Effector memory CD4-positive, alpha-beta T cell (primary cell): ENCODE measurements at regions not wholly inside any gene's neighbourhood (a gene's known extent, or its start where the extent isn't known, plus 50 kb on each side); places are given as distances from the start of the nearest gene placed in this dataset.
"Not testable (repeated sequence)": the region's sequence is repeated elsewhere in the genome, so short reads cannot be mapped to it uniquely, and the experiment has no call there.

Experiments
- DNase-seq, 3 donors: peaks; one replicate each; pipeline ENCODE4 v3.0.0-alpha.2; 2020
- H3K27ac ChIP-seq: 2 replicates; pipeline ENCODE4 v1.7.0; 2013; ENCODE audit warnings: mild to moderate bottlenecking, low read length, moderate library complexity; ENCODE audit not compliant: insufficient read depth, poor library complexity, severe bottlenecking
- H3K27me3 ChIP-seq: replicated peaks from 2 replicates; pipeline ENCODE4 v1.7.0; 2013; ENCODE audit warnings: mild to moderate bottlenecking, low read length; ENCODE audit not compliant: insufficient read depth, control insufficient read depth, poor library complexity, severe bottlenecking
- H3K36me3 ChIP-seq: 2 replicates; pipeline ENCODE4 v1.7.0; 2013; ENCODE audit warnings: mild to moderate bottlenecking, low read length, moderate library complexity; ENCODE audit not compliant: control insufficient read depth, insufficient read depth
- H3K4me1 ChIP-seq: 2 replicates; pipeline ENCODE4 v1.7.0; 2013; ENCODE audit warnings: low read length, mild to moderate bottlenecking; ENCODE audit not compliant: control insufficient read depth, insufficient read depth, poor library complexity, severe bottlenecking
- H3K4me3 ChIP-seq: 2 replicates; pipeline ENCODE4 v1.7.0; 2013; ENCODE audit warnings: low read length, low read depth, mild to moderate bottlenecking; ENCODE audit not compliant: insufficient read depth, poor library complexity, severe bottlenecking
- H3K9me3 ChIP-seq: 2 replicates; pipeline ENCODE4 v1.7.0; 2013; ENCODE audit warnings: mild to moderate bottlenecking, low read length, moderate library complexity; ENCODE audit not compliant: control insufficient read depth

GRCh38 chr14:30445011-30445793, 113.8 kb upstream of the G2E3 start:
- Histone ChIP-seq H3K36me3 (no peaks in the 10 kb centered on the region), H3K27ac (no peak overlapping the region), H3K9me3 (no peaks in the 10 kb centered on the region), H3K4me1 (no peaks in the 10 kb centered on the region), H3K4me3 (no peak overlapping the region), H3K27me3 (no peaks in the 10 kb centered on the region)
- no peak for DNase-seq

- H3K27ac ChIP-seq = no peak overlapping the region
- DNase-seq = no peak
- H3K27me3 ChIP-seq = no peaks in the 10 kb centered on the region
- H3K4me1 ChIP-seq = no peaks in the 10 kb centered on the region
- H3K4me3 ChIP-seq = no peak overlapping the region
- H3K36me3 ChIP-seq = no peaks in the 10 kb centered on the region
- no peaks in the 10 kb centered on the region for H3K9me3 ChIP-seq
These were observed 113.1 kb upstream of the G2E3 start for GRCh38 chr14:30445852-30446251.

GRCh38 chr14:30450631-30451545, 108.1 kb upstream of the G2E3 start:
- no peak overlapping the region for H3K27ac ChIP-seq
- no peaks in the 10 kb centered on the region for H3K36me3 ChIP-seq
- H3K4me1 ChIP-seq = no peaks in the 10 kb centered on the region

GRCh38 chr14:30456296-30456695, 102.7 kb upstream of the G2E3 start:
- no peak for DNase-seq
- H3K4me1 ChIP-seq = no peaks in the 10 kb centered on the region

More at GRCh38 chr14:30450631-30451545, 108.1 kb upstream of the G2E3 start:
- DNase-seq = no peak
- Histone ChIP-seq H3K4me3 (no peak overlapping the region), H3K9me3 (no peaks in the 10 kb centered on the region), H3K27me3 (no peaks in the 10 kb centered on the region)

GRCh38 chr14:30462358-30462757, 96.6 kb upstream of the G2E3 start:
- no peaks in the 10 kb centered on the region for H3K4me1 ChIP-seq
- no peaks in the 10 kb centered on the region for H3K27me3 ChIP-seq
- H3K9me3 ChIP-seq = no peaks in the 10 kb centered on the region
- no peaks in the 10 kb centered on the region for H3K36me3 ChIP-seq
- no peak for DNase-seq
- no peak overlapping the region for H3K4me3 ChIP-seq
- no peak overlapping the region for H3K27ac ChIP-seq

More at GRCh38 chr14:30456296-30456695, 102.7 kb upstream of the G2E3 start:
- H3K9me3 ChIP-seq = no peaks in the 10 kb centered on the region
- H3K36me3 ChIP-seq = no peaks in the 10 kb centered on the region
- H3K27ac ChIP-seq = no peak overlapping the region
- H3K27me3 ChIP-seq = no peaks in the 10 kb centered on the region
- H3K4me3 ChIP-seq = no peak overlapping the region

- Histone ChIP-seq H3K9me3 (no peaks in the 10 kb centered on the region), H3K27ac (no peak overlapping the region), H3K27me3 (no peaks in the 10 kb centered on the region), H3K36me3 (no peaks in the 10 kb centered on the region), H3K4me1 (no peaks in the 10 kb centered on the region), H3K4me3 (no peak overlapping the region)
- DNase-seq = no peak
These were observed 94.5 kb upstream of the G2E3 start for GRCh38 chr14:30464481-30464880.

GRCh38 chr14:30468354-30468753, 90.6 kb upstream of the G2E3 start:
- DNase-seq = no peak
- Histone ChIP-seq H3K27me3 (no peaks in the 10 kb centered on the region), H3K4me1 (no peaks in the 10 kb centered on the region), H3K4me3 (no peak overlapping the region), H3K36me3 (no peaks in the 10 kb centered on the region), H3K27ac (no peak overlapping the region), H3K9me3 (no peaks in the 10 kb centered on the region)

GRCh38 chr14:30471980-30472379, 87.0 kb upstream of the G2E3 start:
- no peak for DNase-seq

GRCh38 chr14:30473846-30474696, 84.9 kb upstream of the G2E3 start:
- DNase-seq, H3K27me3 ChIP-seq, H3K36me3 ChIP-seq, H3K9me3 ChIP-seq, H3K4me1 ChIP-seq, H3K4me3 ChIP-seq, H3K27ac ChIP-seq: not testable (repeated sequence)

More at GRCh38 chr14:30471980-30472379, 87.0 kb upstream of the G2E3 start:
- H3K36me3 ChIP-seq = no peaks in the 10 kb centered on the region
- no peaks in the 10 kb centered on the region for H3K4me1 ChIP-seq
- H3K27ac ChIP-seq = no peak overlapping the region
- no peak overlapping the region for H3K4me3 ChIP-seq
- H3K27me3 ChIP-seq = no peaks in the 10 kb centered on the region
- no peaks in the 10 kb centered on the region for H3K9me3 ChIP-seq
